SK-N-SH treated with all-trans-retinoic acid at 6 μM for 48 hours (cell line): ENCODE measurements at regions not wholly inside any gene's neighbourhood (a gene's known extent, or its start where the extent isn't known, plus 50 kb on each side); places are given as distances from the start of the nearest gene placed in this dataset.
A peak's percentile ranks its signal among the peaks of the same experiment; 100 is the strongest.

Experiments used
- ATAC-seq: fragments of 200-7000 bp; cut with Tn5 transposase; 3 replicates; pipeline ENCODE4 v1.9.1; 2020; ENCODE audit warnings: mild to moderate bottlenecking, moderate library complexity
- ARNTL ChIP-seq: fragments of 450-650 bp; formaldehyde crosslinking; IDR thresholded peaks from 2 replicates; pipeline ENCODE4 v1.5.0; 2020; ENCODE audit warnings: low read depth, mild to moderate bottlenecking, moderate library complexity, borderline replicate concordance
- CSDC2 ChIP-seq: fragments of 250-450 bp; sonication (Bioruptor Pico); IDR thresholded peaks from 2 replicates; pipeline ENCODE4 v1.5.0; 2020; ENCODE audit warnings: mild to moderate bottlenecking, moderate library complexity
- ESRRG ChIP-seq: fragments of 250-450 bp; sonication (Bioruptor Pico); IDR thresholded peaks from 2 replicates; pipeline ENCODE4 v1.6.1; 2021; ENCODE audit warnings: mild to moderate bottlenecking
- GLIS3 ChIP-seq: fragments of 250-450 bp; sonication (Bioruptor Pico); IDR thresholded peaks from 2 replicates; pipeline ENCODE4 v1.5.0; 2020; ENCODE audit warnings: mild to moderate bottlenecking, moderate library complexity
- ISL1 ChIP-seq: fragments of 250-450 bp; sonication (Bioruptor Pico); IDR thresholded peaks from 2 replicates; pipeline ENCODE4 v2.1.2; 2022; ENCODE audit warnings: mild to moderate bottlenecking, moderate library complexity
- OSR1 ChIP-seq: fragments of 250-450 bp; sonication (Bioruptor Pico); IDR thresholded peaks from 2 replicates; pipeline ENCODE4 v1.8.0; 2022; ENCODE audit warnings: moderate library complexity, mild to moderate bottlenecking, inconsistent platforms
- PPARA ChIP-seq: fragments of 250-450 bp; sonication (Bioruptor Pico); IDR thresholded peaks from 2 replicates; pipeline ENCODE4 v1.5.0; 2020; ENCODE audit warnings: mild to moderate bottlenecking, borderline replicate concordance
- RARB ChIP-seq: fragments of 250-450 bp; sonication (Bioruptor Pico); IDR thresholded peaks from 2 replicates; pipeline ENCODE4 v1.8.0; 2021; ENCODE audit warnings: mild to moderate bottlenecking, moderate library complexity
- SNAI2 ChIP-seq: fragments of 250-450 bp; sonication (Bioruptor Pico); IDR thresholded peaks from 2 replicates; pipeline ENCODE4 v1.5.0; 2020; ENCODE audit warnings: mild to moderate bottlenecking, moderate library complexity
- TCF4 ChIP-seq: fragments of 250-450 bp; sonication (Bioruptor Pico); IDR thresholded peaks from 2 replicates; pipeline ENCODE4 v1.8.0; 2021; ENCODE audit warnings: mild to moderate bottlenecking, moderate library complexity, borderline replicate concordance
- TOX ChIP-seq: fragments of 250-450 bp; sonication (Bioruptor Pico); IDR thresholded peaks from 2 replicates; pipeline ENCODE4 v1.8.0; 2021; ENCODE audit warnings: mild to moderate bottlenecking, moderate library complexity, borderline replicate concordance
- ZC3H10 ChIP-seq: fragments of 250-450 bp; sonication (Bioruptor Pico); IDR thresholded peaks from 2 replicates; pipeline ENCODE4 v1.5.1; 2021; ENCODE audit warnings: mild to moderate bottlenecking, moderate library complexity
- ZFP30 ChIP-seq: fragments of 450-650 bp; formaldehyde crosslinking; IDR thresholded peaks from 2 replicates; pipeline ENCODE4 v1.5.0; 2022; ENCODE audit warnings: mild to moderate bottlenecking, moderate library complexity
- ZNF565 ChIP-seq: fragments of 450-650 bp; formaldehyde crosslinking; conservative IDR thresholded peaks from 2 replicates; pipeline ENCODE4 v1.5.0; 2020; ENCODE audit warnings: low read depth, mild to moderate bottlenecking, moderate library complexity
- ZNF70 ChIP-seq: fragments of 450-650 bp; formaldehyde crosslinking; IDR thresholded peaks from 2 replicates; pipeline ENCODE4 v1.5.0; 2020; ENCODE audit warnings: mild to moderate bottlenecking, moderate library complexity
- ZNF8 ChIP-seq: fragments of 450-650 bp; formaldehyde crosslinking; IDR thresholded peaks from 2 replicates; pipeline ENCODE4 v1.5.0; 2020; ENCODE audit warnings: mild to moderate bottlenecking, moderate library complexity
- TF ChIP-seq, protein P1 (sequence below): fragments of 250-450 bp; sonication (Bioruptor Pico); IDR thresholded peaks from 2 replicates; pipeline ENCODE4 v1.5.1; 2021; ENCODE audit warnings: mild to moderate bottlenecking, moderate library complexity
- TF ChIP-seq, protein P2 (sequence below): fragments of 250-450 bp; sonication (Bioruptor Pico); IDR thresholded peaks from 2 replicates; pipeline ENCODE4 v1.8.0; 2021; ENCODE audit warnings: low read depth, mild to moderate bottlenecking, moderate library complexity, borderline replicate concordance
- TF ChIP-seq, protein P3 (sequence below): fragments of 250-450 bp; sonication (Bioruptor Pico); IDR thresholded peaks from 2 replicates; pipeline ENCODE4 v1.5.1; 2020; ENCODE audit warnings: low read depth, mild to moderate bottlenecking, moderate library complexity
- TF ChIP-seq, protein P4 (sequence below): fragments of 250-450 bp; sonication (Bioruptor Pico); IDR thresholded peaks from 2 replicates; pipeline ENCODE4 v1.8.0; 2020; ENCODE audit warnings: mild to moderate bottlenecking, moderate library complexity, borderline replicate concordance

DNA sequence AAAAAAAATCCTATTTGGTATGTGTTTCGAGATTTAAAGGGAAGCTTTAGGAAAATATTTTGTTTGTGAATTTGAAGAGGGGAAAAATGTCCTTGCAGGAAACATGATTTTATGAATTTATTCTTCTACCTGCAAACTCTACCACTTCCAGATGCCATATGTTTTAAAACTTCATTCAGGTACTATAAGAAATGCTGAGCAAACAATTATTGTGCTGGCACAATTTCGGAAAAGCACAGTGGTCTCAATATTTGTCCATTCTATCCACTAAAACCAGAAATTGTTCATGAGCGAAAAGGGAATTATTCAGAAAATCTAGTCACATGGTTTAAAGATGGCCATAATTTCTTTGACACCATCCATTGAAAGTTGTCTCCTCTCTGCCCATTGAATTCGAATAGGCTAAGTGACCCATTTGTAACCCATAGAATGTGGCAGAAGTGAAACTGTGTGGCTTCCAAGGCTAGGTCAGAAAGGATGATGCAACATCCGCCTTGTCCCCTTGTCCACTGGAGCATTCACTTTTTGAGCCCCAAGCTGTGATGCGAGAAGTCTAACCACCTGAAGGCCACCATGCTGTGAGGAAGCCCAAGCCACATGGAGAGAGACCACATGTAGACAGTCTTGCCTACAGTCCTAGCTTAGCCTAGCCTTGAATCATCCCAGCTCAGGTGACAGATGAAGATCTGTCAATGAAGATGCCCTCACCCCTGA lies 189.8 kb upstream of the PRKCQ start:
- TF ChIP-seq ZNF8 (CRISPR knock-in tag): no peak
- TF ChIP-seq ZNF565 (CRISPR knock-in tag): no peak
- TF ChIP-seq ESRRG (CRISPR knock-in tag): no peak
- no peak for TF ChIP-seq CSDC2 (CRISPR knock-in tag)
- ATAC-seq: no peak

DNA sequence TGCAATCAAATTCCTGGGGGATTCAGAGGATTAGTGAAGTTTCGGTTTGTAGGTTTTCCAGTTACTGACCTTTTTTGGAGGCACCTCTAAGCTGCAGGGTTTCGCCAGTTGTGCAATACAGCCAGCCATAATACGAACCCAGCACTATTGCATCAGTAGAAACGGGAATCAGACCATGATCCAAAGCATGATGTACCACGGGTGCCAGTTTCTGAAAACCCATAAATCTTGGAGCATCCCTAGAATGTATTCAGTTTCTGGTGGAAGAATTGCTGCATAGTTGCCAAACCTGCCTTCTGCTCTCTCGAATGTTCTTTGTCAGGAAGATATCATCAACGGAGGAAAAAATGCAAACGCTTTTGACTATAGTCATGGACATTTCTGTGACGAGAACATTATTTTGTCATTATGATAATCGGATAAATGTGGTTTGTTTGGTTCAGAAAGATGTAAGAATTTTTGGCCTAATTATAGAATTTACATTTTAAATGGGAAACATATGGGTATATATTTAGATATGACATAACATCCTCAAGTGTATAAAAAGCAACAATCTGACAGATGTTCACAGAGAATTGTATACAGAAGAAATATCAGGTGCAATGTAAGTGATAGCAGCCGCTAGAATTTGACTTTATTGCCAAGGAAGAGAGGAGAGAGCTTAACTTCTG lies 186.2 kb upstream of the PRKCQ start:
- peak; percentile 42 for ATAC-seq
- TF ChIP-seq, protein P1, sequence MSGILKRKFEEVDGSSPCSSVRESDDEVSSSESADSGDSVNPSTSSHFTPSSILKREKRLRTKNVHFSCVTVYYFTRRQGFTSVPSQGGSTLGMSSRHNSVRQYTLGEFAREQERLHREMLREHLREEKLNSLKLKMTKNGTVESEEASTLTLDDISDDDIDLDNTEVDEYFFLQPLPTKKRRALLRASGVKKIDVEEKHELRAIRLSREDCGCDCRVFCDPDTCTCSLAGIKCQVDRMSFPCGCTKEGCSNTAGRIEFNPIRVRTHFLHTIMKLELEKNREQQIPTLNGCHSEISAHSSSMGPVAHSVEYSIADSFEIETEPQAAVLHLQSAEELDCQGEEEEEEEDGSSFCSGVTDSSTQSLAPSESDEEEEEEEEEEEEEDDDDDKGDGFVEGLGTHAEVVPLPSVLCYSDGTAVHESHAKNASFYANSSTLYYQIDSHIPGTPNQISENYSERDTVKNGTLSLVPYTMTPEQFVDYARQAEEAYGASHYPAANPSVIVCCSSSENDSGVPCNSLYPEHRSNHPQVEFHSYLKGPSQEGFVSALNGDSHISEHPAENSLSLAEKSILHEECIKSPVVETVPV: no peak
- TF ChIP-seq ZFP30 (CRISPR knock-in tag): no peak
- no peak for TF ChIP-seq ZNF70 (CRISPR knock-in tag)
- TF ChIP-seq ESRRG (CRISPR knock-in tag): no peak
- no peak for TF ChIP-seq CSDC2 (CRISPR knock-in tag)
- no peak for TF ChIP-seq OSR1 (CRISPR knock-in tag)
- TF ChIP-seq ISL1 (CRISPR knock-in tag): no peak
- TF ChIP-seq, protein P2, sequence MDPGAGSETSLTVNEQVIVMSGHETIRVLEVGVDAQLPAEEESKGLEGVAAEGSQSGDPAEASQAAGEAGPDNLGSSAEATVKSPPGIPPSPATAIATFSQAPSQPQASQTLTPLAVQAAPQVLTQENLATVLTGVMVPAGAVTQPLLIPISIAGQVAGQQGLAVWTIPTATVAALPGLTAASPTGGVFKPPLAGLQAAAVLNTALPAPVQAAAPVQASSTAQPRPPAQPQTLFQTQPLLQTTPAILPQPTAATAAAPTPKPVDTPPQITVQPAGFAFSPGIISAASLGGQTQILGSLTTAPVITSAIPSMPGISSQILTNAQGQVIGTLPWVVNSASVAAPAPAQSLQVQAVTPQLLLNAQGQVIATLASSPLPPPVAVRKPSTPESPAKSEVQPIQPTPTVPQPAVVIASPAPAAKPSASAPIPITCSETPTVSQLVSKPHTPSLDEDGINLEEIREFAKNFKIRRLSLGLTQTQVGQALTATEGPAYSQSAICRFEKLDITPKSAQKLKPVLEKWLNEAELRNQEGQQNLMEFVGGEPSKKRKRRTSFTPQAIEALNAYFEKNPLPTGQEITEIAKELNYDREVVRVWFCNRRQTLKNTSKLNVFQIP (CRISPR knock-in tag): no peak
- TF ChIP-seq PPARA: no peak
- TF ChIP-seq, protein P3, sequence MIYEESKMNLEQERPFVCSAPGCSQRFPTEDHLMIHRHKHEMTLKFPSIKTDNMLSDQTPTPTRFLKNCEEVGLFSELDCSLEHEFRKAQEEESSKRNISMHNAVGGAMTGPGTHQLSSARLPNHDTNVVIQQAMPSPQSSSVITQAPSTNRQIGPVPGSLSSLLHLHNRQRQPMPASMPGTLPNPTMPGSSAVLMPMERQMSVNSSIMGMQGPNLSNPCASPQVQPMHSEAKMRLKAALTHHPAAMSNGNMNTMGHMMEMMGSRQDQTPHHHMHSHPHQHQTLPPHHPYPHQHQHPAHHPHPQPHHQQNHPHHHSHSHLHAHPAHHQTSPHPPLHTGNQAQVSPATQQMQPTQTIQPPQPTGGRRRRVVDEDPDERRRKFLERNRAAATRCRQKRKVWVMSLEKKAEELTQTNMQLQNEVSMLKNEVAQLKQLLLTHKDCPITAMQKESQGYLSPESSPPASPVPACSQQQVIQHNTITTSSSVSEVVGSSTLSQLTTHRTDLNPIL (CRISPR knock-in tag): no peak
- TF ChIP-seq, protein P4, sequence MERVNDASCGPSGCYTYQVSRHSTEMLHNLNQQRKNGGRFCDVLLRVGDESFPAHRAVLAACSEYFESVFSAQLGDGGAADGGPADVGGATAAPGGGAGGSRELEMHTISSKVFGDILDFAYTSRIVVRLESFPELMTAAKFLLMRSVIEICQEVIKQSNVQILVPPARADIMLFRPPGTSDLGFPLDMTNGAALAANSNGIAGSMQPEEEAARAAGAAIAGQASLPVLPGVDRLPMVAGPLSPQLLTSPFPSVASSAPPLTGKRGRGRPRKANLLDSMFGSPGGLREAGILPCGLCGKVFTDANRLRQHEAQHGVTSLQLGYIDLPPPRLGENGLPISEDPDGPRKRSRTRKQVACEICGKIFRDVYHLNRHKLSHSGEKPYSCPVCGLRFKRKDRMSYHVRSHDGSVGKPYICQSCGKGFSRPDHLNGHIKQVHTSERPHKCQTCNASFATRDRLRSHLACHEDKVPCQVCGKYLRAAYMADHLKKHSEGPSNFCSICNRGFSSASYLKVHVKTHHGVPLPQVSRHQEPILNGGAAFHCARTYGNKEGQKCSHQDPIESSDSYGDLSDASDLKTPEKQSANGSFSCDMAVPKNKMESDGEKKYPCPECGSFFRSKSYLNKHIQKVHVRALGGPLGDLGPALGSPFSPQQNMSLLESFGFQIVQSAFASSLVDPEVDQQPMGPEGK: no peak
- no peak for TF ChIP-seq ARNTL (CRISPR knock-in tag)
- no peak for TF ChIP-seq ZC3H10 (CRISPR knock-in tag)
- no peak for TF ChIP-seq RARB (CRISPR knock-in tag)
- TF ChIP-seq SNAI2 (CRISPR knock-in tag): no peak
- no peak for TF ChIP-seq TCF4 (CRISPR knock-in tag)

DNA sequence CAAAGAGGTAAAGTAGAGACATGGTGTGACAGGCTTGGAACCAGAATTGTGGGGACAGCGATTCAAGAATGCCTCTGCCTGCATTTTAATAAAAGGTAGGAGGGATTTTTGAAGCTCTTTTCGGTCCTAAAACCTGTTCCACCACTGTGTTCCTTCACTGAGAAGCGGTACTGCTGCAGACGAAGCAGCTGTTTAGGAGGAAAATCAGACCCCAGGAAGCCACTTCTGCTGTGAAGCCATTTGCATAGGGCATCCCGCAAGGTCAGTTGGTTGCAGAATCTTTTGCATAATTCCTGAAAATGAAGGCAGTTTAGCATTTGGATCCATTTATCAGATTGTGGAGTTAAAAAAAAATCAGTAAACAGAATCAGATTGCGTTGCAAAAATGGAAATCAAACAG lies 183.3 kb upstream of the PRKCQ start:
- no peak for TF ChIP-seq CSDC2 (CRISPR knock-in tag)
- no peak for TF ChIP-seq OSR1 (CRISPR knock-in tag)
- TF ChIP-seq TCF4 (CRISPR knock-in tag): no peak
- TF ChIP-seq, protein P1: no peak
- no peak for TF ChIP-seq RARB (CRISPR knock-in tag)
- TF ChIP-seq, protein P4: no peak
- no peak for TF ChIP-seq ISL1 (CRISPR knock-in tag)
- TF ChIP-seq ZNF8 (CRISPR knock-in tag): no peak
- TF ChIP-seq ZNF70 (CRISPR knock-in tag): no peak
- no peak for TF ChIP-seq TOX (CRISPR knock-in tag)
- no peak for TF ChIP-seq GLIS3 (CRISPR knock-in tag)
- no peak for TF ChIP-seq SNAI2 (CRISPR knock-in tag)
- no peak for TF ChIP-seq ESRRG (CRISPR knock-in tag)
- no peak for ATAC-seq
